ENCODE measurements at regions not wholly inside any gene's neighbourhood (a gene's known extent, or its start where the extent isn't known, plus 50 kb on each side); places are given as distances from the start of the nearest gene placed in this dataset.
"Not testable (repeated sequence)": the region's sequence is repeated elsewhere in the genome, so short reads cannot be mapped to it uniquely, and the experiment has no call there.

GRCh38 chr7:120171406-120171805 lies 101.6 kb upstream of the KCND2 start:
- no peak for DNase-seq (ENCODE audit: low read depth)

- DNase-seq (ENCODE audit: low read depth): no peak
Measured at GRCh38 chr7:120180221-120180620, 92.8 kb upstream of the KCND2 start.

GRCh38 chr7:120181499-120181898 lies 91.5 kb upstream of the KCND2 start:
- DNase-seq (ENCODE audit: low read depth): no peak

- DNase-seq (ENCODE audit: low read depth): no peak
Measured at GRCh38 chr7:120184866-120185265, 88.1 kb upstream of the KCND2 start.

GRCh38 chr7:120185940-120186682 lies 86.9 kb upstream of the KCND2 start:
- no peak for DNase-seq (ENCODE audit: low read depth)

- DNase-seq (ENCODE audit: low read depth): no peak
Measured at GRCh38 chr7:120186688-120187087, 86.3 kb upstream of the KCND2 start.

- DNase-seq (ENCODE audit: low read depth): no peak
Measured at GRCh38 chr7:120189623-120190022, 83.4 kb upstream of the KCND2 start.

- DNase-seq (ENCODE audit: low read depth): no peak
Measured at GRCh38 chr7:120190109-120190508, 82.9 kb upstream of the KCND2 start.

GRCh38 chr7:120190566-120190965 lies 82.4 kb upstream of the KCND2 start:
- no peak for DNase-seq (ENCODE audit: low read depth)

- DNase-seq (ENCODE audit: low read depth): not testable (repeated sequence)
Measured at GRCh38 chr7:120191423-120191822, 81.6 kb upstream of the KCND2 start.

GRCh38 chr7:120201290-120201689 lies 71.7 kb upstream of the KCND2 start:
- DNase-seq (ENCODE audit: low read depth): no peak

- no peak for DNase-seq (ENCODE audit: low read depth)
Measured at GRCh38 chr7:120205101-120205500, 67.9 kb upstream of the KCND2 start.

- no peak for DNase-seq (ENCODE audit: low read depth)
Measured at GRCh38 chr7:120207037-120207436, 65.9 kb upstream of the KCND2 start.

- no peak for DNase-seq (ENCODE audit: low read depth)
Measured at GRCh38 chr7:120215654-120216053, 57.3 kb upstream of the KCND2 start.

- DNase-seq (ENCODE audit: low read depth): no peak
Measured at GRCh38 chr7:120216947-120217346, 56.0 kb upstream of the KCND2 start.

GRCh38 chr7:120218712-120219111 lies 54.3 kb upstream of the KCND2 start:
- DNase-seq (ENCODE audit: low read depth): no peak

- DNase-seq (ENCODE audit: low read depth): no peak
Measured at GRCh38 chr7:120221666-120222065, 51.3 kb upstream of the KCND2 start.
